H1 (cell line): ENCODE measurements at regions not wholly inside any gene's neighbourhood (a gene's known extent, or its start where the extent isn't known, plus 50 kb on each side); places are given as distances from the start of the nearest gene placed in this dataset.

Source experiments
- CTCF ChIA-PET: fragments of 300-600 bp; sonication (Branson Sonifier 250); formaldehyde crosslinking; loops from one replicate; lab custom pipeline; 2021; ENCODE audit not compliant: partially characterized antibody; lab: Charles Lee
- POLR2A ChIA-PET: fragments of 300-600 bp; sonication (Branson Sonifier 250); formaldehyde crosslinking; loops from one replicate; lab custom pipeline; 2021; ENCODE audit warnings: inconsistent platforms; ENCODE audit not compliant: partially characterized antibody; lab: Charles Lee
- DNase-seq, 2 experiments: peaks; one replicate each; pipeline versions ENCODE4 v3.0.0 to v3.0.0-alpha.2; 2010 to 2022; ENCODE audit warnings: low spot score in 2 of 2, low read depth in 1 of 2, mixed read lengths in 1 of 2
- FAIRE-seq: peaks from 2 replicates; lab custom pipeline; 2011; peaks lifted over from hg19 to GRCh38; lab: Jason Lieb, UNC
- H2AFZ ChIP-seq: 2 replicates; pipeline ENCODE4 v1.8.1; 2012; ENCODE audit warnings: low read length, inconsistent platforms
- H2AK5ac ChIP-seq: 2 replicates; pipeline ENCODE4 v1.6.1; 2013; ENCODE audit warnings: low read depth, low read length
- H2BK120ac ChIP-seq: replicated peaks from 2 replicates; pipeline ENCODE3; 2013; ENCODE audit warnings: low read depth, low read length, inconsistent platforms
- H2BK12ac ChIP-seq: 2 replicates; pipeline ENCODE4 v1.6.1; 2013; ENCODE audit warnings: low read depth, low read length
- H2BK15ac ChIP-seq: 2 replicates; pipeline ENCODE4 v1.6.1; 2013; ENCODE audit warnings: low read length
- H2BK20ac ChIP-seq: 2 replicates; pipeline ENCODE4 v1.6.1; 2013; ENCODE audit warnings: low read length
- H2BK5ac ChIP-seq: 2 replicates; pipeline ENCODE4 v1.6.1; 2013; ENCODE audit warnings: low read depth, low read length
- H3K14ac ChIP-seq: 2 replicates; pipeline ENCODE4 v1.6.1; 2013; ENCODE audit warnings: inconsistent platforms; ENCODE audit not compliant: insufficient read length
- H3K18ac ChIP-seq: 2 replicates; pipeline ENCODE4 v1.6.1; 2013; ENCODE audit warnings: low read length; ENCODE audit errors: extremely low read depth
- H3K23ac ChIP-seq: 2 replicates; pipeline ENCODE4 v1.6.1; 2013; ENCODE audit warnings: inconsistent platforms; ENCODE audit not compliant: insufficient read length
- H3K23me2 ChIP-seq: 2 replicates; pipeline ENCODE4 v1.6.1; 2013; ENCODE audit warnings: low read depth, low read length
- H3K27ac ChIP-seq: 2 replicates; pipeline ENCODE4 v1.6.1; 2011; ENCODE audit warnings: low read depth, low read length, inconsistent platforms
- H3K27me3 ChIP-seq, 4 experiments: replicated peaks in 1 of 4; 1 replicate in 1 of 4; 2 replicates in 3 of 4; pipeline versions ENCODE4 v1.6.1 to v1.8.1; 2011 to 2013; ENCODE audit warnings: low read length in 3 of 4, mild to moderate bottlenecking in 3 of 4, inconsistent platforms in 2 of 4, mixed read lengths in 2 of 4, moderate library complexity in 1 of 4; ENCODE audit not compliant: control insufficient read depth in 3 of 4, insufficient read depth in 3 of 4; ENCODE audit errors: extremely low read depth in 1 of 4
- H3K36me3 ChIP-seq, 4 experiments: 2 replicates each; pipeline versions ENCODE4 v1.6.1 to v1.8.1; 2011 to 2013; ENCODE audit warnings: mild to moderate bottlenecking in 4 of 4, low read length in 3 of 4, moderate library complexity in 2 of 4, control low read depth in 1 of 4, inconsistent platforms in 1 of 4; ENCODE audit not compliant: insufficient read depth in 4 of 4, control insufficient read depth in 2 of 4
- H3K4ac ChIP-seq: replicated peaks from 2 replicates; pipeline ENCODE3; 2013; ENCODE audit warnings: low read length, low read depth, mixed read lengths, inconsistent platforms; ENCODE audit not compliant: insufficient read length
- H3K4me1 ChIP-seq, 4 experiments: replicated peaks in 1 of 4; 1 replicate in 1 of 4; 2 replicates in 3 of 4; pipeline versions ENCODE4 v1.6.1 to v1.8.1; 2011 to 2013; ENCODE audit warnings: low read length in 3 of 4, inconsistent platforms in 2 of 4, mixed read lengths in 1 of 4; ENCODE audit not compliant: insufficient read depth in 4 of 4, control insufficient read depth in 3 of 4
- H3K4me2 ChIP-seq, 2 experiments: 2 replicates each; pipeline versions ENCODE4 v1.6.1 to v1.8.1; 2011 to 2013; ENCODE audit warnings: low read depth in 2 of 2, low read length in 2 of 2, control low read depth in 1 of 2, inconsistent platforms in 1 of 2, mild to moderate bottlenecking in 1 of 2; ENCODE audit not compliant: insufficient read depth in 1 of 2
- H3K4me3 ChIP-seq, 4 experiments: fragments of 200-600, 300-600 bp in 1 of 4; sonication (generic), shearing (Covaris generic), sonication (Bioruptor Twin) in 1 of 4; 2 replicates each; pipeline versions ENCODE4 v1.5.1 to v1.8.1; 2011 to 2016; ENCODE audit warnings: low read length in 4 of 4, low read depth in 3 of 4, control low read depth in 2 of 4, inconsistent platforms in 2 of 4, mild to moderate bottlenecking in 2 of 4, mixed read lengths in 1 of 4, moderate library complexity in 1 of 4; ENCODE audit not compliant: insufficient read depth in 2 of 4; ENCODE audit errors: extremely low read depth in 1 of 4
- H3K56ac ChIP-seq: replicated peaks from 2 replicates; pipeline ENCODE3; 2013; ENCODE audit warnings: low read depth, mild to moderate bottlenecking, mixed read lengths, low read length, inconsistent platforms; ENCODE audit not compliant: insufficient read length
- H3K79me1 ChIP-seq: 2 replicates; pipeline ENCODE4 v1.6.1; 2013; ENCODE audit warnings: low read depth, low read length, control low read depth
- H3K79me2 ChIP-seq, 2 experiments: 2 replicates each; pipeline versions ENCODE4 v1.6.1 to v1.8.1; 2012 to 2013; ENCODE audit warnings: low read length in 2 of 2, mild to moderate bottlenecking in 2 of 2, inconsistent platforms in 1 of 2; ENCODE audit not compliant: insufficient read depth in 2 of 2, control insufficient read depth in 1 of 2
- H3K9ac ChIP-seq, 4 experiments: replicated peaks in 1 of 4; 1 replicate in 1 of 4; 2 replicates in 3 of 4; pipeline versions ENCODE4 v1.6.1 to v1.8.1; 2011 to 2013; ENCODE audit warnings: low read depth in 3 of 4, low read length in 3 of 4, control low read depth in 2 of 4, mild to moderate bottlenecking in 2 of 4, moderate library complexity in 2 of 4, inconsistent platforms in 1 of 4; ENCODE audit errors: extremely low read depth in 1 of 4
- H3K9me3 ChIP-seq, 2 experiments: 2 replicates each; pipeline versions ENCODE4 v1.6.1 to v1.8.1; 2012 to 2013; ENCODE audit warnings: mild to moderate bottlenecking in 2 of 2, moderate library complexity in 2 of 2, control low read depth in 1 of 2, inconsistent platforms in 1 of 2, low read depth in 1 of 2, low read length in 1 of 2, mixed read lengths in 1 of 2; ENCODE audit not compliant: insufficient read depth in 2 of 2
- H4K20me1 ChIP-seq, 2 experiments: replicated peaks in 1 of 2; 2 replicates each; pipeline versions ENCODE3 to v1.8.1; 2011 to 2013; ENCODE audit warnings: inconsistent platforms in 2 of 2, low read length in 2 of 2, mild to moderate bottlenecking in 1 of 2; ENCODE audit not compliant: insufficient read depth in 2 of 2, control insufficient read depth in 1 of 2
- H4K5ac ChIP-seq: 2 replicates; pipeline ENCODE4 v1.6.1; 2013; ENCODE audit warnings: low read length, low read depth, mixed read lengths, inconsistent platforms; ENCODE audit not compliant: insufficient read length
- H4K8ac ChIP-seq: 2 replicates; pipeline ENCODE4 v1.8.0; 2013; ENCODE audit warnings: mild to moderate bottlenecking, moderate library complexity, low read length, inconsistent platforms; ENCODE audit not compliant: insufficient read depth; ENCODE audit errors: extremely low read depth
- H4K91ac ChIP-seq: replicated peaks from 2 replicates; pipeline ENCODE3; 2013; ENCODE audit warnings: low read length, mixed read lengths, inconsistent platforms; ENCODE audit not compliant: insufficient read length
- ATF3 ChIP-seq: IDR thresholded peaks from 2 replicates; pipeline ENCODE4 v1.6.1; 2011; ENCODE audit warnings: low read depth, mild to moderate bottlenecking, low read length; ENCODE audit not compliant: insufficient read depth
- CHD2 ChIP-seq: IDR thresholded peaks from 2 replicates; pipeline ENCODE4 v1.6.1; 2012; ENCODE audit warnings: low read length, improper control_type of control experiment
- CREB1 ChIP-seq: IDR thresholded peaks from 2 replicates; pipeline ENCODE4 v1.6.1; 2012; ENCODE audit warnings: inconsistent platforms
- CTBP2 ChIP-seq: IDR thresholded peaks from 2 replicates; pipeline ENCODE4 v1.7.0; 2011; ENCODE audit warnings: borderline replicate concordance, mild to moderate bottlenecking, moderate library complexity, mixed read lengths, low read length; ENCODE audit not compliant: insufficient read depth, insufficient read length
- E2F6 ChIP-seq: IDR thresholded peaks from 2 replicates; pipeline ENCODE4 v1.6.1; 2012; ENCODE audit warnings: inconsistent platforms
- EZH2 ChIP-seq: fragments of 200-600 bp; sonication (generic); IDR thresholded peaks from 2 replicates; pipeline ENCODE4 v1.7.1; 2012; ENCODE audit warnings: low read depth, mild to moderate bottlenecking, moderate library complexity, low read length, inconsistent platforms; ENCODE audit not compliant: severe bottlenecking
- KDM5A ChIP-seq: fragments of 200-600 bp; IDR thresholded peaks from 2 replicates; pipeline ENCODE4 v1.7.1; 2012; ENCODE audit warnings: mild to moderate bottlenecking, low read length, inconsistent platforms, mixed read lengths
- NRF1 ChIP-seq: IDR thresholded peaks from 2 replicates; pipeline ENCODE4 v1.6.1; 2011; ENCODE audit warnings: mild to moderate bottlenecking, low read depth, low read length, improper control_type of control experiment
- SAP30 ChIP-seq: fragments of 300-600 bp; sonication (generic); IDR thresholded peaks from 2 replicates; pipeline ENCODE4 v1.7.1; 2012; ENCODE audit warnings: low read length, moderate library complexity, mild to moderate bottlenecking, inconsistent platforms; ENCODE audit not compliant: insufficient read depth, insufficient replicate concordance
- SIRT6 ChIP-seq: IDR thresholded peaks from one replicate; pipeline ENCODE4 v1.7.1; 2012; ENCODE audit warnings: low read length, inconsistent platforms
- SRF ChIP-seq: IDR thresholded peaks from 2 replicates; pipeline ENCODE4 v1.6.1; 2011; ENCODE audit warnings: mild to moderate bottlenecking, low read depth, low read length, moderate library complexity
- TBP ChIP-seq: IDR thresholded peaks from 2 replicates; pipeline ENCODE4 v1.6.1; 2011; ENCODE audit warnings: low read depth, low read length, improper control_type of control experiment
- WGBS, 2 experiments: shearing (Covaris generic) in 1 of 2; methylation state at CpG; one replicate each; pipeline versions ENCODE4 v1.1.6 to v1.1.7; 2013 to 2015; ENCODE audit warnings: low lambda C conversion rate in 2 of 2, mixed read lengths in 2 of 2, inconsistent platforms in 1 of 2, low coverage in 1 of 2, missing lambda C conversion rate in 1 of 2; ENCODE audit not compliant: insufficient replicate concordance in 2 of 2, insufficient coverage in 1 of 2, insufficient read length in 1 of 2; ENCODE audit errors: extremely low coverage in 1 of 2, missing lambda C conversion rate in 1 of 2; 5-methylcytosine and 5-hydroxymethylcytosine counted together

- no peak overlapping the region for H2BK15ac ChIP-seq
- no peaks in the 10 kb centered on the region for H4K20me1 ChIP-seq
- DNase-seq (no peak), FAIRE-seq (no peak)
- H4K5ac ChIP-seq, result no peak overlapping the region
- no peaks in the 10 kb centered on the region for H3K36me3 ChIP-seq
- H3K79me2 ChIP-seq, result no peaks in the 10 kb centered on the region
- no peaks in the 10 kb centered on the region; a peak in 1 of 4 replicates for H3K9me3 ChIP-seq
- H2AFZ ChIP-seq, result no peak overlapping the region
- no peak overlapping the region for H3K4me2 ChIP-seq
- no peak overlapping the region for H2BK20ac ChIP-seq
- no peak overlapping the region for H3K56ac ChIP-seq
- H2AK5ac ChIP-seq, result no peak overlapping the region
- no peak overlapping the region for H2BK5ac ChIP-seq
- no peaks in the 10 kb centered on the region for H3K23me2 ChIP-seq
- 97% methylated on average over 6 of the region's 6 CpGs; no CpG with 5 or more reads in 1 of the 2 experiments for WGBS, 2 experiments
- no peak overlapping the region for H3K14ac ChIP-seq
- H4K91ac ChIP-seq, result no peak overlapping the region
- H3K4me3 ChIP-seq, result no peak overlapping the region
- no peak overlapping the region for H4K8ac ChIP-seq
- no peak overlapping the region for H2BK120ac ChIP-seq
- H3K9ac ChIP-seq, result no peak overlapping the region
- no peaks in the 10 kb centered on the region for H3K79me1 ChIP-seq
- no peak overlapping the region for H3K27ac ChIP-seq
- H3K27me3 ChIP-seq, result no peaks in the 10 kb centered on the region
- H2BK12ac ChIP-seq, result no peak overlapping the region
- H3K4ac ChIP-seq, result no peak overlapping the region
- H3K4me1 ChIP-seq, result no peaks in the 10 kb centered on the region
- TF ChIP-seq CREB1 (no peak), SRF (no peak), KDM5A (no peak), TBP (no peak), CHD2 (no peak), NRF1 (no peak), CTBP2 (no peak), EZH2 (no peak), SIRT6 (no peak), ATF3 (no peak), E2F6 (no peak), SAP30 (no peak)
- no peak overlapping the region for H3K18ac ChIP-seq
- ChIA-PET CTCF (interaction anchor here (0.6 kb wide), 1 partner anchor 197 kb away, joined by 3 read pairs; no protein-coding TSS in a partner anchor), POLR2A (no interaction called here)
- H3K23ac ChIP-seq, result no peak overlapping the region
These were observed 648.1 kb upstream of the NOVA1 start for GRCh38 chr14:27245947-27246346.
